Hepatocyte (in vitro differentiated cells): ENCODE measurements at regions not wholly inside any gene's neighbourhood (a gene's known extent, or its start where the extent isn't known, plus 50 kb on each side); places are given as distances from the start of the nearest gene placed in this dataset.

Experiments used
- DNase-seq: peaks from one replicate; pipeline ENCODE4 v3.0.0-alpha.2; 2016; ENCODE audit warnings: low spot score
- H2AFZ ChIP-seq: fragments of 200-600 bp; sonication (generic); 2 replicates; pipeline ENCODE4 v1.6.0; 2016; ENCODE audit warnings: antibody characterized with exemption, mild to moderate bottlenecking
- H3K27ac ChIP-seq: fragments of 200-600 bp; sonication (generic); 2 replicates; pipeline ENCODE4 v1.5.1; 2016; ENCODE audit warnings: mild to moderate bottlenecking
- H3K27me3 ChIP-seq: fragments of 200-600 bp; sonication (generic); 2 replicates; pipeline ENCODE4 v1.6.1; 2016
- H3K36me3 ChIP-seq: fragments of 200-600 bp; sonication (generic); replicated peaks from 2 replicates; pipeline ENCODE4 v1.5.1; 2016; ENCODE audit warnings: low read depth; ENCODE audit not compliant: insufficient read depth
- H3K4me1 ChIP-seq: fragments of 200-600 bp; sonication (generic); 2 replicates; pipeline ENCODE4 v1.5.1; 2016; ENCODE audit warnings: mild to moderate bottlenecking, moderate library complexity; ENCODE audit not compliant: insufficient read depth
- H3K4me2 ChIP-seq: fragments of 200-600 bp; sonication (generic); 2 replicates; pipeline ENCODE4 v1.6.0; 2016
- H3K4me3 ChIP-seq: fragments of 200-600 bp; sonication (generic); 2 replicates; pipeline ENCODE4 v1.5.1; 2016; ENCODE audit warnings: mild to moderate bottlenecking
- H3K79me2 ChIP-seq: fragments of 200-600 bp; sonication (generic); 2 replicates; pipeline ENCODE4 v1.6.0; 2017; ENCODE audit warnings: mild to moderate bottlenecking
- H3K9me2 ChIP-seq: fragments of 200-600 bp; sonication (generic); replicated peaks from 2 replicates; pipeline ENCODE4 v1.6.0; 2017; ENCODE audit warnings: mild to moderate bottlenecking; ENCODE audit not compliant: insufficient read depth
- H3K9me3 ChIP-seq: fragments of 200-600 bp; sonication (generic); 2 replicates; pipeline ENCODE4 v1.5.1; 2016; ENCODE audit warnings: low read depth, mild to moderate bottlenecking
- H4K20me1 ChIP-seq: fragments of 200-600 bp; sonication (generic); 2 replicates; pipeline ENCODE4 v1.6.0; 2016; ENCODE audit warnings: mild to moderate bottlenecking; ENCODE audit not compliant: insufficient read depth, poor library complexity, severe bottlenecking
- EZH2 ChIP-seq: fragments of 200-600 bp; sonication (generic); IDR thresholded peaks from 2 replicates; pipeline ENCODE4 v1.6.1; 2016; ENCODE audit warnings: antibody characterized with exemption, mild to moderate bottlenecking, borderline replicate concordance
- EZH2phosphoT487 ChIP-seq: fragments of 200-600 bp; sonication (generic); IDR thresholded peaks from one replicate; pipeline ENCODE4 v1.6.1; 2018; ENCODE audit warnings: antibody characterized with exemption, mild to moderate bottlenecking, low read depth, moderate library complexity; ENCODE audit not compliant: unreplicated experiment, severe bottlenecking
- WGBS: methylation state at CpG from one replicate; pipeline ENCODE4 v1.1.6; 2016; ENCODE audit warnings: low lambda C conversion rate; ENCODE audit errors: missing lambda C conversion rate; 5-methylcytosine and 5-hydroxymethylcytosine counted together
- TF ChIP-seq, protein P1 (sequence below): fragments of 200-600 bp; sonication (generic); IDR thresholded peaks from 2 replicates; pipeline ENCODE4 v1.5.1; 2016; ENCODE audit warnings: antibody characterized with exemption, mild to moderate bottlenecking; ENCODE audit not compliant: poor library complexity

- Histone ChIP-seq H3K27me3 (no peaks in the 10 kb centered on the region), H3K9me2 (no peaks in the 10 kb centered on the region), H3K27ac (no peak overlapping the region), H3K36me3 (no peaks in the 10 kb centered on the region), H3K4me2 (no peak overlapping the region), H2AFZ (no peak overlapping the region), H3K4me1 (peaks cover 30% of the 10 kb centered on the region), H3K79me2 (no peaks in the 10 kb centered on the region), H3K9me3 (no peaks in the 10 kb centered on the region), H4K20me1 (no peaks in the 10 kb centered on the region), H3K4me3 (no peak overlapping the region)
- no peak for DNase-seq
- WGBS = 70% methylated on average over 3 of the region's 3 CpGs
- TF ChIP-seq EZH2phosphoT487 = no peak
- TF ChIP-seq EZH2 = no peak
- TF ChIP-seq, protein P1, sequence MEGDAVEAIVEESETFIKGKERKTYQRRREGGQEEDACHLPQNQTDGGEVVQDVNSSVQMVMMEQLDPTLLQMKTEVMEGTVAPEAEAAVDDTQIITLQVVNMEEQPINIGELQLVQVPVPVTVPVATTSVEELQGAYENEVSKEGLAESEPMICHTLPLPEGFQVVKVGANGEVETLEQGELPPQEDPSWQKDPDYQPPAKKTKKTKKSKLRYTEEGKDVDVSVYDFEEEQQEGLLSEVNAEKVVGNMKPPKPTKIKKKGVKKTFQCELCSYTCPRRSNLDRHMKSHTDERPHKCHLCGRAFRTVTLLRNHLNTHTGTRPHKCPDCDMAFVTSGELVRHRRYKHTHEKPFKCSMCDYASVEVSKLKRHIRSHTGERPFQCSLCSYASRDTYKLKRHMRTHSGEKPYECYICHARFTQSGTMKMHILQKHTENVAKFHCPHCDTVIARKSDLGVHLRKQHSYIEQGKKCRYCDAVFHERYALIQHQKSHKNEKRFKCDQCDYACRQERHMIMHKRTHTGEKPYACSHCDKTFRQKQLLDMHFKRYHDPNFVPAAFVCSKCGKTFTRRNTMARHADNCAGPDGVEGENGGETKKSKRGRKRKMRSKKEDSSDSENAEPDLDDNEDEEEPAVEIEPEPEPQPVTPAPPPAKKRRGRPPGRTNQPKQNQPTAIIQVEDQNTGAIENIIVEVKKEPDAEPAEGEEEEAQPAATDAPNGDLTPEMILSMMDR = no peak
Observed at GRCh38 chr10:61832866-61833481, 68.5 kb upstream of the ARID5B start.

GRCh38 chr10:61834519-61834918, 67.0 kb upstream of the ARID5B start:
- TF ChIP-seq EZH2 (no peak), EZH2phosphoT487 (no peak)
- TF ChIP-seq, protein P1 = no peak
- Histone ChIP-seq H3K79me2 (no peaks in the 10 kb centered on the region), H3K36me3 (no peaks in the 10 kb centered on the region), H3K4me1 (peaks cover 39% of the 10 kb centered on the region), H3K4me2 (no peak overlapping the region), H3K27ac (peak overlapping the region; percentile 80), H3K27me3 (no peaks in the 10 kb centered on the region), H2AFZ (no peak overlapping the region), H4K20me1 (no peaks in the 10 kb centered on the region), H3K9me3 (no peaks in the 10 kb centered on the region), H3K4me3 (no peak overlapping the region), H3K9me2 (no peaks in the 10 kb centered on the region)
- no peak for DNase-seq
- WGBS = 86% methylated on average over 1 of the region's 1 CpG

- H3K4me3 ChIP-seq = no peak overlapping the region
- peak; percentile 64 for DNase-seq
- H3K4me1 ChIP-seq = peaks cover 45% of the 10 kb centered on the region
- peak overlapping the region; percentile 62 for H3K4me2 ChIP-seq
- no peaks in the 10 kb centered on the region for H3K9me2 ChIP-seq
- H3K27ac ChIP-seq = peak overlapping the region; percentile 80
- no peaks in the 10 kb centered on the region for H3K79me2 ChIP-seq
- H4K20me1 ChIP-seq = no peaks in the 10 kb centered on the region
- H3K36me3 ChIP-seq = no peaks in the 10 kb centered on the region
- TF ChIP-seq, protein P1 = peak; percentile 41
- no peak for TF ChIP-seq EZH2
- TF ChIP-seq EZH2phosphoT487 = no peak
- H2AFZ ChIP-seq = peak overlapping the region; percentile 42
- WGBS = 46% methylated on average over 8 of the region's 8 CpGs
- no peaks in the 10 kb centered on the region for H3K9me3 ChIP-seq
- no peaks in the 10 kb centered on the region for H3K27me3 ChIP-seq
Observed at GRCh38 chr10:61835069-61835945, 66.2 kb upstream of the ARID5B start.
